Activated naive CD8-positive, alpha-beta T cell (primary cell): ENCODE measurements at regions not wholly inside any gene's neighbourhood (a gene's known extent, or its start where the extent isn't known, plus 50 kb on each side); places are given as distances from the start of the nearest gene placed in this dataset.

ENCODE experiments used
- H3K27ac Mint-ChIP-seq: one replicate; pipeline ENCODE4 v1.8.0; 2021; ENCODE audit warnings: mixed read lengths
- H3K27me3 Mint-ChIP-seq: one replicate; pipeline ENCODE4 v1.8.0; 2021; ENCODE audit warnings: mixed read lengths
- H3K36me3 Mint-ChIP-seq: one replicate; pipeline ENCODE4 v1.8.0; 2021; ENCODE audit warnings: mixed read lengths
- H3K4me1 Mint-ChIP-seq: one replicate; pipeline ENCODE4 v1.8.0; 2021; ENCODE audit warnings: low read depth, mixed read lengths
- H3K4me3 Mint-ChIP-seq: one replicate; pipeline ENCODE4 v1.8.0; 2021; ENCODE audit warnings: mild to moderate bottlenecking, mixed read lengths
- H3K9me3 Mint-ChIP-seq: one replicate; pipeline ENCODE4 v1.8.0; 2021; ENCODE audit warnings: low read depth, mixed read lengths

GRCh38 chr3:168616915-168617314 lies 521.2 kb upstream of the GOLIM4 start:
- Mint-ChIP-seq H3K27me3 (no peaks in the 10 kb centered on the region), H3K4me1 (no peaks in the 10 kb centered on the region), H3K27ac (no peak overlapping the region), H3K4me3 (no peak overlapping the region), H3K9me3 (no peaks in the 10 kb centered on the region), H3K36me3 (no peaks in the 10 kb centered on the region)

GRCh38 chr3:168615493-168616020 lies 519.8 kb upstream of the GOLIM4 start:
- Mint-ChIP-seq H3K27me3 (no peaks in the 10 kb centered on the region), H3K9me3 (no peaks in the 10 kb centered on the region), H3K36me3 (no peaks in the 10 kb centered on the region), H3K4me1 (no peaks in the 10 kb centered on the region), H3K27ac (no peak overlapping the region), H3K4me3 (no peak overlapping the region)

- Mint-ChIP-seq H3K27me3 (no peaks in the 10 kb centered on the region), H3K4me3 (no peak overlapping the region), H3K9me3 (no peaks in the 10 kb centered on the region), H3K4me1 (no peaks in the 10 kb centered on the region), H3K36me3 (no peaks in the 10 kb centered on the region), H3K27ac (no peak overlapping the region)
Observed at GRCh38 chr3:168613151-168613550, 517.4 kb upstream of the GOLIM4 start.

- no peaks in the 10 kb centered on the region for H3K36me3 Mint-ChIP-seq
- H3K27me3 Mint-ChIP-seq: no peaks in the 10 kb centered on the region
- H3K9me3 Mint-ChIP-seq: no peaks in the 10 kb centered on the region
- H3K27ac Mint-ChIP-seq: no peak overlapping the region
- no peaks in the 10 kb centered on the region for H3K4me1 Mint-ChIP-seq
- no peak overlapping the region for H3K4me3 Mint-ChIP-seq
Observed at GRCh38 chr3:168612671-168613070, 516.9 kb upstream of the GOLIM4 start.

- Mint-ChIP-seq H3K36me3 (no peaks in the 10 kb centered on the region), H3K27ac (no peak overlapping the region), H3K4me3 (no peak overlapping the region), H3K9me3 (no peaks in the 10 kb centered on the region), H3K27me3 (no peaks in the 10 kb centered on the region), H3K4me1 (no peaks in the 10 kb centered on the region)
Observed at GRCh38 chr3:168611826-168612225, 516.1 kb upstream of the GOLIM4 start.

- no peak overlapping the region for H3K4me3 Mint-ChIP-seq
- no peaks in the 10 kb centered on the region for H3K27me3 Mint-ChIP-seq
- no peaks in the 10 kb centered on the region for H3K4me1 Mint-ChIP-seq
- H3K27ac Mint-ChIP-seq: no peak overlapping the region
- no peaks in the 10 kb centered on the region for H3K36me3 Mint-ChIP-seq
- H3K9me3 Mint-ChIP-seq: no peaks in the 10 kb centered on the region
Observed at GRCh38 chr3:168608926-168609325, 513.2 kb upstream of the GOLIM4 start.

GRCh38 chr3:168604767-168605166 lies 509.0 kb upstream of the GOLIM4 start:
- Mint-ChIP-seq H3K27me3 (no peaks in the 10 kb centered on the region), H3K27ac (no peak overlapping the region), H3K4me1 (no peaks in the 10 kb centered on the region), H3K36me3 (no peaks in the 10 kb centered on the region), H3K4me3 (no peak overlapping the region), H3K9me3 (no peaks in the 10 kb centered on the region)

GRCh38 chr3:168598250-168598649 lies 502.5 kb upstream of the GOLIM4 start:
- Mint-ChIP-seq H3K27ac (no peak overlapping the region), H3K9me3 (no peaks in the 10 kb centered on the region), H3K4me1 (no peaks in the 10 kb centered on the region), H3K27me3 (no peaks in the 10 kb centered on the region), H3K36me3 (no peaks in the 10 kb centered on the region), H3K4me3 (no peak overlapping the region)

GRCh38 chr3:168596175-168596823 lies 500.6 kb upstream of the GOLIM4 start:
- Mint-ChIP-seq H3K27ac (no peak overlapping the region), H3K9me3 (no peaks in the 10 kb centered on the region), H3K4me3 (no peak overlapping the region), H3K27me3 (no peaks in the 10 kb centered on the region), H3K36me3 (no peaks in the 10 kb centered on the region), H3K4me1 (no peaks in the 10 kb centered on the region)

GRCh38 chr3:168591587-168591986 lies 495.9 kb upstream of the GOLIM4 start:
- H3K27me3 Mint-ChIP-seq: peaks cover 3% of the 10 kb centered on the region

GRCh38 chr3:168589376-168589775 lies 493.7 kb upstream of the GOLIM4 start:
- H3K4me1 Mint-ChIP-seq: no peaks in the 10 kb centered on the region
- H3K4me3 Mint-ChIP-seq: no peak overlapping the region
- H3K9me3 Mint-ChIP-seq: no peaks in the 10 kb centered on the region
- no peak overlapping the region for H3K27ac Mint-ChIP-seq
- no peaks in the 10 kb centered on the region for H3K36me3 Mint-ChIP-seq
- H3K27me3 Mint-ChIP-seq: peaks cover 3% of the 10 kb centered on the region

More at GRCh38 chr3:168591587-168591986, 495.9 kb upstream of the GOLIM4 start:
- Mint-ChIP-seq H3K36me3 (no peaks in the 10 kb centered on the region), H3K4me3 (no peak overlapping the region), H3K4me1 (no peaks in the 10 kb centered on the region), H3K27ac (no peak overlapping the region), H3K9me3 (no peaks in the 10 kb centered on the region)

GRCh38 chr3:168585544-168585943 lies 489.8 kb upstream of the GOLIM4 start:
- Mint-ChIP-seq H3K4me1 (no peaks in the 10 kb centered on the region), H3K27me3 (peaks cover 3% of the 10 kb centered on the region), H3K27ac (no peak overlapping the region), H3K36me3 (no peaks in the 10 kb centered on the region), H3K9me3 (no peaks in the 10 kb centered on the region), H3K4me3 (no peak overlapping the region)

GRCh38 chr3:168583977-168584376 lies 488.3 kb upstream of the GOLIM4 start:
- no peak overlapping the region for H3K27ac Mint-ChIP-seq
- H3K36me3 Mint-ChIP-seq: no peaks in the 10 kb centered on the region
- no peaks in the 10 kb centered on the region for H3K4me1 Mint-ChIP-seq
- no peaks in the 10 kb centered on the region for H3K9me3 Mint-ChIP-seq
- H3K4me3 Mint-ChIP-seq: no peak overlapping the region
- H3K27me3 Mint-ChIP-seq: no peaks in the 10 kb centered on the region

- Mint-ChIP-seq H3K36me3 (no peaks in the 10 kb centered on the region), H3K4me3 (no peak overlapping the region)
Observed at GRCh38 chr3:168582503-168582902, 486.8 kb upstream of the GOLIM4 start.

GRCh38 chr3:168581771-168582225 lies 486.1 kb upstream of the GOLIM4 start:
- H3K36me3 Mint-ChIP-seq: no peaks in the 10 kb centered on the region
- no peaks in the 10 kb centered on the region for H3K27me3 Mint-ChIP-seq
- H3K27ac Mint-ChIP-seq: no peak overlapping the region
- H3K4me3 Mint-ChIP-seq: no peak overlapping the region
- H3K9me3 Mint-ChIP-seq: no peaks in the 10 kb centered on the region
- no peaks in the 10 kb centered on the region for H3K4me1 Mint-ChIP-seq

More at GRCh38 chr3:168582503-168582902, 486.8 kb upstream of the GOLIM4 start:
- no peaks in the 10 kb centered on the region for H3K9me3 Mint-ChIP-seq
- no peak overlapping the region for H3K27ac Mint-ChIP-seq
- no peaks in the 10 kb centered on the region for H3K27me3 Mint-ChIP-seq
- no peaks in the 10 kb centered on the region for H3K4me1 Mint-ChIP-seq

- H3K27me3 Mint-ChIP-seq: no peaks in the 10 kb centered on the region
- no peak overlapping the region for H3K4me3 Mint-ChIP-seq
- no peaks in the 10 kb centered on the region for H3K4me1 Mint-ChIP-seq
- no peak overlapping the region for H3K27ac Mint-ChIP-seq
- H3K9me3 Mint-ChIP-seq: no peaks in the 10 kb centered on the region
- H3K36me3 Mint-ChIP-seq: no peaks in the 10 kb centered on the region
Observed at GRCh38 chr3:168579010-168579409, 483.3 kb upstream of the GOLIM4 start.
